Trophoblast cell (in vitro differentiated cells and primary cell): ENCODE measurements at regions not wholly inside any gene's neighbourhood (a gene's known extent, or its start where the extent isn't known, plus 50 kb on each side); places are given as distances from the start of the nearest gene placed in this dataset.

ENCODE experiments used
- DNase-seq, 2 donors: peaks; one replicate each; pipeline ENCODE4 v3.0.0-alpha.2; 2016
- H2AFZ ChIP-seq: 2 replicates; pipeline ENCODE4 v1.6.1; 2013; ENCODE audit warnings: low read length, moderate library complexity, mild to moderate bottlenecking; ENCODE audit not compliant: insufficient read depth, poor library complexity
- H2AK5ac ChIP-seq: 2 replicates; pipeline ENCODE4 v1.6.1; 2013; ENCODE audit warnings: mild to moderate bottlenecking, low read length
- H2BK120ac ChIP-seq: 2 replicates; pipeline ENCODE4 v1.6.1; 2013; ENCODE audit warnings: low read length, mild to moderate bottlenecking, moderate library complexity; ENCODE audit not compliant: insufficient read depth, poor library complexity
- H2BK12ac ChIP-seq: 2 replicates; pipeline ENCODE4 v1.6.1; 2013; ENCODE audit warnings: mild to moderate bottlenecking, low read length, moderate library complexity
- H2BK5ac ChIP-seq: 2 replicates; pipeline ENCODE4 v1.6.1; 2013; ENCODE audit warnings: low read length, low read depth, moderate library complexity, mild to moderate bottlenecking; ENCODE audit not compliant: poor library complexity
- H3K14ac ChIP-seq: 2 replicates; pipeline ENCODE4 v1.6.1; 2013; ENCODE audit warnings: mild to moderate bottlenecking, low read length
- H3K18ac ChIP-seq: 2 replicates; pipeline ENCODE4 v1.6.1; 2013; ENCODE audit warnings: mild to moderate bottlenecking, low read length
- H3K23ac ChIP-seq: 2 replicates; pipeline ENCODE4 v1.6.1; 2013; ENCODE audit warnings: low read length
- H3K27ac ChIP-seq: 2 replicates; pipeline ENCODE4 v1.5.1; 2013; ENCODE audit warnings: low read depth, mild to moderate bottlenecking, inconsistent platforms, low read length, moderate library complexity
- H3K27me3 ChIP-seq: 2 replicates; pipeline ENCODE4 v1.6.1; 2013; ENCODE audit warnings: inconsistent platforms, mild to moderate bottlenecking, low read length, moderate library complexity; ENCODE audit not compliant: insufficient read depth
- H3K36me3 ChIP-seq, 2 experiments: 1 replicate in 1 of 2; 2 replicates in 1 of 2; pipeline ENCODE4 v1.6.1; 2013; ENCODE audit warnings: low read length in 2 of 2, mild to moderate bottlenecking in 2 of 2, moderate library complexity in 1 of 2; ENCODE audit not compliant: insufficient read depth in 2 of 2, control insufficient read depth in 1 of 2
- H3K4ac ChIP-seq: 2 replicates; pipeline ENCODE4 v1.6.1; 2013; ENCODE audit warnings: low read depth, mild to moderate bottlenecking, low read length, moderate library complexity
- H3K4me1 ChIP-seq, 2 experiments: 1 replicate in 1 of 2; 2 replicates in 1 of 2; pipeline ENCODE4 v1.6.1; 2013; ENCODE audit warnings: low read length in 2 of 2, mild to moderate bottlenecking in 2 of 2, moderate library complexity in 1 of 2; ENCODE audit not compliant: insufficient read depth in 2 of 2, control insufficient read depth in 1 of 2
- H3K4me2 ChIP-seq: 2 replicates; pipeline ENCODE4 v1.6.1; 2013; ENCODE audit warnings: inconsistent platforms, mild to moderate bottlenecking, low read length, moderate library complexity
- H3K4me3 ChIP-seq: 2 replicates; pipeline ENCODE4 v1.5.1; 2013; ENCODE audit warnings: mild to moderate bottlenecking, low read depth, low read length, inconsistent platforms
- H3K79me1 ChIP-seq: one replicate; pipeline ENCODE4 v1.6.1; 2013; ENCODE audit warnings: low read length
- H3K79me2 ChIP-seq: 2 replicates; pipeline ENCODE4 v1.6.1; 2013; ENCODE audit warnings: low read length, mild to moderate bottlenecking; ENCODE audit not compliant: control insufficient read depth, insufficient read depth, poor library complexity
- H3K9ac ChIP-seq: 2 replicates; pipeline ENCODE4 v1.6.1; 2013; ENCODE audit warnings: mild to moderate bottlenecking, low read length
- H3K9me3 ChIP-seq: 2 replicates; pipeline ENCODE4 v1.6.1; 2013; ENCODE audit warnings: low read depth, mild to moderate bottlenecking, control low read depth, inconsistent platforms, low read length; ENCODE audit not compliant: insufficient read depth
- H4K12ac ChIP-seq: 2 replicates; pipeline ENCODE4 v1.6.1; 2013; ENCODE audit warnings: low read depth, mild to moderate bottlenecking, low read length, moderate library complexity
- H4K8ac ChIP-seq: 2 replicates; pipeline ENCODE4 v1.6.1; 2013; ENCODE audit warnings: low read depth, mild to moderate bottlenecking, low read length, moderate library complexity
- H4K91ac ChIP-seq: one replicate; pipeline ENCODE4 v1.6.1; 2013; ENCODE audit warnings: low read depth, mild to moderate bottlenecking, low read length, moderate library complexity
- WGBS: extraction: QIAGEN DNeasy Blood & Tissue Kit; methylation state at CpG from one replicate; pipeline ENCODE4 v1.1.7; 2013; ENCODE audit warnings: missing lambda C conversion rate; ENCODE audit not compliant: insufficient read length, insufficient coverage; ENCODE audit errors: extremely low coverage; 5-methylcytosine and 5-hydroxymethylcytosine counted together

DNA sequence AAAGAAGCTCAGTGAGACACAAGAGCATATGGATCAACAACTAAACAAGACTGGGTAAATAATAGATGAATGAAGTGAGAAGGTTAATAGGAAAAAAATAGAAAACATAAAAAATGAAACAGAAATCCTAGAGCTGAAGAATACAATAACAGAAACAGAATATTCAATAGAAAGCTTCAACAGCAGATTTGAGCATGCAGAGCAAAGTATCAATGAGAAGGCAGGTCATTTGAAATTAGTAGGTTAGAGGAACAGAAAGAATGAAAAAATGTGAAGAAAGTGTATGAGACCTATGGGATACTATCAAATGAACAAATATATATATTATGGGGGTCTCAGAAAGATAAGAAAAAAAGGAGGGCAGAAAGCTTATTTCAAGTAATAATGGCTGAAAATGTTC, 362.9 kb upstream of the POU3F2 start:
- Histone ChIP-seq H3K27me3 (no peaks in the 10 kb centered on the region), H4K91ac (no peak overlapping the region), H3K27ac (no peak overlapping the region), H3K4me1 (no peaks in the 10 kb centered on the region), H2AFZ (no peak overlapping the region), H3K36me3 (no peaks in the 10 kb centered on the region), H3K4me2 (no peak overlapping the region), H3K14ac (no peak overlapping the region), H3K23ac (no peak overlapping the region), H3K18ac (no peak overlapping the region), H4K8ac (no peak overlapping the region), H2BK5ac (no peak overlapping the region), H2BK12ac (no peak overlapping the region), H3K79me2 (no peaks in the 10 kb centered on the region), H3K79me1 (no peaks in the 10 kb centered on the region), H3K9ac (no peak overlapping the region), H3K9me3 (no peaks in the 10 kb centered on the region), H2BK120ac (no peak overlapping the region), H3K4ac (no peak overlapping the region), H3K4me3 (no peak overlapping the region), H4K12ac (no peak overlapping the region), H2AK5ac (no peak overlapping the region)
- DNase-seq, result no peak

DNA sequence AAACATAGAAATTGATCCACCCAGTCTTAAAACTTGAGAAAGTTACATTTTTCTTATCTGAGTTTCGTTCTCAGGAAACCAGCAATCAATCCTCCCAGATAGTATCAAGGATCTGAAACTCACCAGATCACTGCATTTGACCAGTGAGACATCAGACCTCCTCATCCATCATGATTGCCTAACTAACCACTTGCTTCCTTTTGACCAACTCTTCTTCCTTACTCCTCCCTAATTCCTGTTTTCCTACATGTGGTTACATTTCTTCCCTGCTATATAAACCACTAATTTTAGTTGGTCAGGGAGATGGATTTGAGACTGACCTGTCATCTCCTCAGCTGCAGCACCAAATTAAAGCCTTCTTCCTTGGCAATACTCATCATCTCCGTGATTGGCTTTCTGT, 357.1 kb upstream of the POU3F2 start:
- Histone ChIP-seq H2BK5ac (no peak overlapping the region), H4K91ac (no peak overlapping the region)
- WGBS, result no CpG with 5 or more reads among the region's 2 CpGs

GRCh38 chr6:98484696-98485095, 349.7 kb upstream of the POU3F2 start:
- Histone ChIP-seq H3K79me2 (no peaks in the 10 kb centered on the region), H3K18ac (no peak overlapping the region), H4K12ac (no peak overlapping the region), H3K14ac (no peak overlapping the region), H3K36me3 (no peaks in the 10 kb centered on the region), H3K9me3 (no peaks in the 10 kb centered on the region), H3K4me2 (no peak overlapping the region), H2BK12ac (no peak overlapping the region), H2BK120ac (no peak overlapping the region), H3K9ac (no peak overlapping the region), H3K27ac (no peak overlapping the region), H2AK5ac (no peak overlapping the region), H3K27me3 (no peaks in the 10 kb centered on the region), H3K23ac (no peak overlapping the region), H3K4me1 (no peaks in the 10 kb centered on the region), H4K91ac (no peak overlapping the region), H3K4me3 (no peak overlapping the region), H3K79me1 (no peaks in the 10 kb centered on the region), H4K8ac (no peak overlapping the region), H2AFZ (no peak overlapping the region), H3K4ac (no peak overlapping the region), H2BK5ac (no peak overlapping the region)
- no CpG with 5 or more reads among the region's 6 CpGs for WGBS
- no peak for DNase-seq

More for the DNA sequence above, 357.1 kb upstream of the POU3F2 start:
- Histone ChIP-seq H3K27ac (no peak overlapping the region), H2AFZ (no peak overlapping the region), H3K4ac (no peak overlapping the region), H2BK12ac (no peak overlapping the region), H3K79me1 (no peaks in the 10 kb centered on the region), H4K8ac (no peak overlapping the region), H3K18ac (no peak overlapping the region), H3K14ac (no peak overlapping the region), H3K27me3 (no peaks in the 10 kb centered on the region), H3K4me3 (no peak overlapping the region), H3K36me3 (no peaks in the 10 kb centered on the region), H3K9ac (no peak overlapping the region), H3K4me2 (no peak overlapping the region), H4K12ac (no peak overlapping the region), H3K9me3 (no peaks in the 10 kb centered on the region), H2AK5ac (no peak overlapping the region), H2BK120ac (no peak overlapping the region), H3K23ac (no peak overlapping the region), H3K4me1 (no peaks in the 10 kb centered on the region), H3K79me2 (no peaks in the 10 kb centered on the region)
- DNase-seq, result no peak

GRCh38 chr6:98485593-98485992, 348.8 kb upstream of the POU3F2 start:
- H3K9ac ChIP-seq, result no peak overlapping the region
- no peak overlapping the region for H4K12ac ChIP-seq
- H3K9me3 ChIP-seq, result no peaks in the 10 kb centered on the region
- no peak overlapping the region for H4K91ac ChIP-seq
- H3K27ac ChIP-seq, result no peak overlapping the region
- H2AK5ac ChIP-seq, result no peak overlapping the region
- no peak overlapping the region for H2BK5ac ChIP-seq
- no peak overlapping the region for H2BK120ac ChIP-seq
- H3K79me2 ChIP-seq, result no peaks in the 10 kb centered on the region
- H2AFZ ChIP-seq, result no peak overlapping the region
- no peaks in the 10 kb centered on the region for H3K36me3 ChIP-seq
- H3K4me1 ChIP-seq, result no peaks in the 10 kb centered on the region
- no peak overlapping the region for H4K8ac ChIP-seq
- H2BK12ac ChIP-seq, result no peak overlapping the region
- no peaks in the 10 kb centered on the region for H3K27me3 ChIP-seq
- no peak overlapping the region for H3K14ac ChIP-seq
- no peak overlapping the region for H3K4me2 ChIP-seq
- no peak overlapping the region for H3K4ac ChIP-seq
- DNase-seq, result no peak
- no peaks in the 10 kb centered on the region for H3K79me1 ChIP-seq
- no peak overlapping the region for H3K23ac ChIP-seq
- no peak overlapping the region for H3K4me3 ChIP-seq
- H3K18ac ChIP-seq, result no peak overlapping the region

- Histone ChIP-seq H3K4ac (no peak overlapping the region), H3K18ac (no peak overlapping the region), H3K79me2 (no peaks in the 10 kb centered on the region), H2AFZ (no peak overlapping the region), H3K36me3 (no peaks in the 10 kb centered on the region), H3K23ac (no peak overlapping the region), H3K79me1 (no peaks in the 10 kb centered on the region), H3K9ac (no peak overlapping the region), H4K8ac (no peak overlapping the region), H4K12ac (no peak overlapping the region), H3K4me2 (no peak overlapping the region), H3K4me1 (no peaks in the 10 kb centered on the region), H3K27me3 (no peaks in the 10 kb centered on the region), H3K9me3 (no peaks in the 10 kb centered on the region), H2BK5ac (no peak overlapping the region), H2BK12ac (no peak overlapping the region), H3K4me3 (no peak overlapping the region), H3K14ac (no peak overlapping the region), H2BK120ac (no peak overlapping the region), H3K27ac (no peak overlapping the region), H4K91ac (no peak overlapping the region), H2AK5ac (no peak overlapping the region)
- no CpG with 5 or more reads among the region's 2 CpGs for WGBS
- no peak for DNase-seq
Measured at GRCh38 chr6:98486057-98486456, 348.3 kb upstream of the POU3F2 start.
